GM19397 (cell line): ENCODE measurements at regions not wholly inside any gene's neighbourhood (a gene's known extent, or its start where the extent isn't known, plus 50 kb on each side); places are given as distances from the start of the nearest gene placed in this dataset.
"Not testable (repeated sequence)": the region's sequence is repeated elsewhere in the genome, so short reads cannot be mapped to it uniquely, and the experiment has no call there.

ENCODE experiments used
- ATAC-seq: cut with Tn5 transposase; IDR thresholded peaks from one replicate; pipeline ENCODE4 v1.9.1; 2021; ENCODE audit warnings: mild to moderate bottlenecking, moderate library complexity; ENCODE audit not compliant: unreplicated experiment

- not testable (repeated sequence) for ATAC-seq
Observed at GRCh38 chr21:10363321-10363720, 158.1 kb upstream of the TPTE start.

GRCh38 chr21:10366210-10366609 is 155.2 kb upstream of the TPTE start:
- not testable (repeated sequence) for ATAC-seq

- ATAC-seq = not testable (repeated sequence)
Observed at GRCh38 chr21:10367586-10367985, 153.8 kb upstream of the TPTE start.

- ATAC-seq = not testable (repeated sequence)
Observed at GRCh38 chr21:10368323-10368798, 153.0 kb upstream of the TPTE start.

- ATAC-seq = not testable (repeated sequence)
Observed at GRCh38 chr21:10369289-10369688, 152.1 kb upstream of the TPTE start.

GRCh38 chr21:10377758-10378157 is 143.6 kb upstream of the TPTE start:
- ATAC-seq = not testable (repeated sequence)

GRCh38 chr21:10379816-10380215 is 141.6 kb upstream of the TPTE start:
- ATAC-seq = not testable (repeated sequence)

GRCh38 chr21:10381687-10382060 is 139.7 kb upstream of the TPTE start:
- not testable (repeated sequence) for ATAC-seq

GRCh38 chr21:10382135-10382534 is 139.2 kb upstream of the TPTE start:
- ATAC-seq = not testable (repeated sequence)

- ATAC-seq = not testable (repeated sequence)
Observed at GRCh38 chr21:10382580-10382979, 138.8 kb upstream of the TPTE start.

- not testable (repeated sequence) for ATAC-seq
Observed at GRCh38 chr21:10383571-10383970, 137.8 kb upstream of the TPTE start.

- not testable (repeated sequence) for ATAC-seq
Observed at GRCh38 chr21:10384304-10384861, 137.0 kb upstream of the TPTE start.

GRCh38 chr21:10385202-10385601 is 136.2 kb upstream of the TPTE start:
- ATAC-seq = not testable (repeated sequence)

- not testable (repeated sequence) for ATAC-seq
Observed at GRCh38 chr21:10385898-10386527, 135.4 kb upstream of the TPTE start.

- ATAC-seq = not testable (repeated sequence)
Observed at GRCh38 chr21:10387692-10388450, 133.5 kb upstream of the TPTE start.

- ATAC-seq = not testable (repeated sequence)
Observed at GRCh38 chr21:10388625-10389024, 132.8 kb upstream of the TPTE start.

GRCh38 chr21:10392301-10392700 is 129.1 kb upstream of the TPTE start:
- ATAC-seq = not testable (repeated sequence)

- ATAC-seq = not testable (repeated sequence)
Observed at GRCh38 chr21:10395963-10396362, 125.4 kb upstream of the TPTE start.

- ATAC-seq = not testable (repeated sequence)
Observed at GRCh38 chr21:10397495-10397915, 123.9 kb upstream of the TPTE start.

GRCh38 chr21:10398692-10399489 is 122.5 kb upstream of the TPTE start:
- ATAC-seq = not testable (repeated sequence)
